ENCODE measurements at regions not wholly inside any gene's neighbourhood (a gene's known extent, or its start where the extent isn't known, plus 50 kb on each side); places are given as distances from the start of the nearest gene placed in this dataset.

- intact Hi-C loops (cut with micrococcal nuclease; ENCODE audit: unreplicated experiment): no loop called here
- no peaks in the 10 kb centered on the region for H3K9me3 ChIP-seq (ENCODE audit: low read length)
- POLR2A ChIA-PET: interaction anchor here (0.6 kb wide), 2 partner anchors 67 to 1007 kb away, joined by 3 read pairs; no protein-coding TSS in a partner anchor
- H3K27ac ChIP-seq (ENCODE audit: low read depth, low read length, poor library complexity, severe bottlenecking): no peak overlapping the region
- no peaks in the 10 kb centered on the region for H3K4me1 ChIP-seq (ENCODE audit: insufficient read depth, low read length, poor library complexity, severe bottlenecking)
- no peak for DNase-seq (ENCODE audit: low spot score)
- no peak for TF ChIP-seq EZH2phosphoT487 (IDR thresholded peaks at IDR 0.05; ENCODE audit: borderline replicate concordance, low read depth, low read length)
- no peak for TF ChIP-seq CTCF (conservative IDR thresholded peaks at IDR 0.05; ENCODE audit: low read length)
- CTCF ChIA-PET (ENCODE audit: unreplicated experiment): no interaction called here
- BruUV-seq (replicated peaks): no TSS peak
- no peak overlapping the region for H2AFZ ChIP-seq (ENCODE audit: low read length)
- H3K36me3 ChIP-seq (ENCODE audit: insufficient read depth, low read length): no peaks in the 10 kb centered on the region
- H4K20me1 ChIP-seq (ENCODE audit: insufficient read depth, low read length): no peaks in the 10 kb centered on the region
- no peaks in the 10 kb centered on the region for H3K9me2 ChIP-seq (ENCODE audit: insufficient read depth, low read length)
- no peak overlapping the region for H3K4me2 ChIP-seq (ENCODE audit: low read length)
- no peaks in the 10 kb centered on the region for H3K79me2 ChIP-seq (ENCODE audit: insufficient read depth, low read depth, low read length)
- no peak overlapping the region for H3K4me3 ChIP-seq (ENCODE audit: low read depth, low read length, poor library complexity, severe bottlenecking)
These were observed 416.1 kb downstream of the MDFIC start for GRCh38 chr7:115338016-115338415.

- no peak overlapping the region for H3K27ac ChIP-seq (ENCODE audit: low read depth, low read length, poor library complexity, severe bottlenecking)
- DNase-seq (ENCODE audit: low spot score): no peak
- H3K9me3 ChIP-seq (ENCODE audit: low read length): no peaks in the 10 kb centered on the region
- H3K4me1 ChIP-seq (ENCODE audit: insufficient read depth, low read length, poor library complexity, severe bottlenecking): no peaks in the 10 kb centered on the region
- H4K20me1 ChIP-seq (ENCODE audit: insufficient read depth, low read length): no peaks in the 10 kb centered on the region
- ChIA-PET CTCF (ENCODE audit: unreplicated experiment) (no interaction called here), POLR2A (no interaction called here)
- intact Hi-C loops (cut with micrococcal nuclease; ENCODE audit: unreplicated experiment): no loop called here
- no peak overlapping the region for H3K4me3 ChIP-seq (ENCODE audit: low read depth, low read length, poor library complexity, severe bottlenecking)
- no peak overlapping the region for H2AFZ ChIP-seq (ENCODE audit: low read length)
- no peaks in the 10 kb centered on the region for H3K79me2 ChIP-seq (ENCODE audit: insufficient read depth, low read depth, low read length)
- BruUV-seq (replicated peaks): no TSS peak
- TF ChIP-seq CTCF (conservative IDR thresholded peaks at IDR 0.05; ENCODE audit: low read length): no peak
- no peak for TF ChIP-seq EZH2phosphoT487 (IDR thresholded peaks at IDR 0.05; ENCODE audit: borderline replicate concordance, low read depth, low read length)
- H3K4me2 ChIP-seq (ENCODE audit: low read length): no peak overlapping the region
- no peaks in the 10 kb centered on the region for H3K36me3 ChIP-seq (ENCODE audit: insufficient read depth, low read length)
- H3K9me2 ChIP-seq (ENCODE audit: insufficient read depth, low read length): no peaks in the 10 kb centered on the region
These were observed 410.8 kb downstream of the MDFIC start for GRCh38 chr7:115332691-115333090.

- no TSS peak for BruUV-seq (replicated peaks)
- H3K9me2 ChIP-seq (ENCODE audit: insufficient read depth, low read length): no peaks in the 10 kb centered on the region
- intact Hi-C loops (cut with micrococcal nuclease; ENCODE audit: unreplicated experiment): no loop called here
- no peaks in the 10 kb centered on the region for H3K36me3 ChIP-seq (ENCODE audit: insufficient read depth, low read length)
- H2AFZ ChIP-seq (ENCODE audit: low read length): no peak overlapping the region
- no peaks in the 10 kb centered on the region for H3K9me3 ChIP-seq (ENCODE audit: low read length)
- POLR2A ChIA-PET: no interaction called here
- TF ChIP-seq CTCF (conservative IDR thresholded peaks at IDR 0.05; ENCODE audit: low read length) (no peak), EZH2phosphoT487 (IDR thresholded peaks at IDR 0.05; ENCODE audit: borderline replicate concordance, low read depth, low read length) (no peak)
- CTCF ChIA-PET (ENCODE audit: unreplicated experiment): no interaction called here
- H3K4me2 ChIP-seq (ENCODE audit: low read length): no peak overlapping the region
- no peak overlapping the region for H3K27ac ChIP-seq (ENCODE audit: low read depth, low read length, poor library complexity, severe bottlenecking)
- H3K4me3 ChIP-seq (ENCODE audit: low read depth, low read length, poor library complexity, severe bottlenecking): no peak overlapping the region
- no peaks in the 10 kb centered on the region for H3K4me1 ChIP-seq (ENCODE audit: insufficient read depth, low read length, poor library complexity, severe bottlenecking)
- DNase-seq (ENCODE audit: low spot score): no peak
- no peaks in the 10 kb centered on the region for H4K20me1 ChIP-seq (ENCODE audit: insufficient read depth, low read length)
- no peaks in the 10 kb centered on the region for H3K79me2 ChIP-seq (ENCODE audit: insufficient read depth, low read depth, low read length)
These were observed 407.1 kb downstream of the MDFIC start for GRCh38 chr7:115329006-115329405.
